GM13977 (cell line): ENCODE measurements at regions not wholly inside any gene's neighbourhood (a gene's known extent, or its start where the extent isn't known, plus 50 kb on each side); places are given as distances from the start of the nearest gene placed in this dataset.
"Not testable (repeated sequence)": the region's sequence is repeated elsewhere in the genome, so short reads cannot be mapped to it uniquely, and the experiment has no call there.

ENCODE experiments used
- DNase-seq: peaks from one replicate; pipeline ENCODE4 v3.0.0; 2012; ENCODE audit warnings: low spot score
- CTCF ChIP-seq: IDR thresholded peaks from 2 replicates; pipeline ENCODE4 v1.5.1; 2012; ENCODE audit warnings: mild to moderate bottlenecking, control low read depth; ENCODE audit not compliant: insufficient read depth; ENCODE audit errors: extremely low read depth, missing control alignments
- in situ Hi-C: fragments of 300-500 bp; cut with MboI; formaldehyde crosslinking; loops from one replicate; pipeline ENCODE4 v1.12.0; 2022; ENCODE audit warnings: low sequenced_read_pairs, low pct_unique_long_range_greater_than_20kb, mixed read lengths, inconsistent platforms; ENCODE audit not compliant: unreplicated experiment

GRCh38 chr10:30553626-30554439 is 75.7 kb downstream of the LYZL2 start:
- no peak for TF ChIP-seq CTCF
- no peak for DNase-seq
- in situ Hi-C loops: no loop called here

DNA sequence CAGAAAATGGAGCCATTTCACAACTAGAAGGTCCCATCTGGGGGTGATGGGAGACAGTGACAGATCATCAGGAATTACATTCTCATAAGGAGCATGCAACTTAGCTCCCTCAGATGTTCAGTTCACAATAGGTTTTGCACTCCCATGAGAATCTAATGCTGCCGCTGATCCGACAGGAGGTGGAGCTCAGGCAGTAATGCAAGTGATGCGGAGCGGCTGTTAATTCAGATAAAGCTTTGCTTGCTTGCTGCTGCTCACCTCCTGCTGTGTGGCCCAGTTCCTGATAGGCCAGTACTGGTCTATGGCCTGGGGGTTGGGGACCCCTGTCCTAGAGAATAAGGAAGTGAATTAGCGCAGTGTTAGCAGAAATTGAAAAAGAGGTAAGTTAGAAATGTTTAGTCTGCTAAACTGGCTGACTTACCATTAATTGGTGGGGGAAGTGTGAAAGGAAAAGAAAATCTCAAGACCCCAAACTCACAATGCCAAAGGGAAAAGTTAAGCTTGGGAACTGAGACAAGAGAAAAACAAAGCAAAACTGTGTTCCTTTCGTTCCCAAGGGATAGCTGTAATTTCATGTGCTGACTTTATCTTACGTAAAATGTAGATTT is 76.4 kb downstream of the LYZL2 start:
- in situ Hi-C loops: no loop called here
- TF ChIP-seq CTCF: no peak
- no peak for DNase-seq

DNA sequence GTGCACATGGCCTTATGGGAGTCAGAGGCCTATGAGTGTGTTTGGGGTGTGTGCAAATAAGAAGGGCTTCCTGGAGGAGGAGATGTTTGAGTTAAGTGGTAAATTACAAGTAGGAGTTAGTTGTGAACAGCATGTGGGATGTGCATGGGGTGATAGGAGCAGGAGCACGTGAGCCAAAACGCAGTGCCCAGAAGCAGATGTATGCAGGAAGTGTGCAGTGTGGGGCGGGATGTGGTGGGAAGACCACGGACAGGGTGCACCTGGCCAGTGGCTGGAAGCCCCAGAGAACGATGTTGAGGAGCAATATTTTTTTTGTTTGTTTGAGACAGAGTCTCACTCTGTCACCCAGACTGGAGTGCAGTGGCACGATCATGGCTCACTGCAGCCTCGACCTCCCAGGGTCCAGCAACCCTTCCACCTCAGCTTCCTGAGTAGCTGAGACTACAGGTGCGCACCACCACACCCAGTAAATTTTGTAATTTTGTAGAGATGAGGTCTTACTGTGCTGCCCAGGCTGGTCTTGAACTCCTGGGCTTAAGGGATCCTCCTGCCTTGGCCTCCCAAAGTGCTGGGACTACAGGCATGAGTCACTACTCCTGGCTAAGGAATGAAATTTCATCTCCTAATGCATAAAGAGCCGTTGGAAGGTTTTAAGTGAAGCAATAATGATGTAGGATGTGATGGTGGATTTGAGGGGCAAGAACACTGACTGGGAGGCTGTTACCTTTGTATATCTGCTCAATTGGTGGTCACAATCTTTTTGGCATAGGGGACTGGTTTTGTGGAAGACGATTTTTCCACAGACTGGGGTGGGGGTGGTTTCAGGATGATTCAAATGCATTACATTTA is 78.4 kb downstream of the LYZL2 start:
- no peak for DNase-seq
- in situ Hi-C loops: no loop called here
- no peak for TF ChIP-seq CTCF

DNA sequence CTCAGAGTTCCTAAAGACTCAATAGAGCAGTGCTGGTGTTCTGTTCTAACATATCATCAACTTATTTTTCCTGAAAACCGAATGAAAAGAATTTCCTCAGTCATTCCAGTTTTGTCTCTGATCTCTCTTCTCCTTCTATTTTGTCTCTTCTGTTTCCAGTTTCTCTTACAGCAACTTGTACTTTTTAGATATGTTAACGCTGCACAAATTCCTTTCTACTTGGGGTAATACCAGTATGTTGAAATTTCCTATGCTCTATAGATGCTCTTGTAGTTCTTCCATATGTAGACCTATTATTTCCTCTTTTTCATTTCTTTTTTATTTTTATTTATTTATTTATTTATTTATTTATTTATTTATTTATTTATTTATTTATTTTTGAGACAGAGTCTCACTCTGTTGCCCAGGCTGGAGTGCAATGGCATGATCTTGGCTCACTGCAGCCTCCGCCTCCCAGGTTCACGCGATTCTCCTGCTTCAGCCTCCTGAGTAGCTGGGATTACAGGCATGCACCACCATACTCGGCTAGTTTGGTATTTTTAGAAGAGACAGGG is 80.3 kb downstream of the LYZL2 start:
- DNase-seq, in situ Hi-C loops: not testable (repeated sequence)

DNA sequence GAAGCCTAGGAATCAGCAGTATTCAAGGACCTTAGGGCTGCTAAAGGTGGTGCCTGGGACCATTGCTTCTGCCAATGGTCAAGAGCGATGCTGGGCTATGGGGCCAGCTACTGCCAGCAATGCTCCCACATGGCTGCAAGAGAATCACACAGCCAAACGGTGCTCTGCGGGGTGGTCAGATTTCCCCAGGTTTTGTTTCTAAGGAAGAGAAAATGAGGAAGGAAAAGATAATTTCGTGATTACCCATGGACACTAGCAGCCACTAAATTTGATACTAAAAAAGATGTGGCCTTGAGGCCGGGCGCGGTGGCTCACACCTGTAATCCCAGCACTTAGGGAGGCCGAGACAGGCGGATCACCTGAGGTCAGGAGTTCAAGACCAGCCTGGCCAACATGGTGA is 83.0 kb downstream of the LYZL2 start:
- no peak for DNase-seq
- no peak for TF ChIP-seq CTCF
- in situ Hi-C loops: no loop called here

- no peak for DNase-seq
- in situ Hi-C loops: no loop called here
- no peak for TF ChIP-seq CTCF
Measured at GRCh38 chr10:30542895-30543288, 86.7 kb downstream of the LYZL2 start.
